Stimulated activated CD4-positive, alpha-beta T cell treated with anti-CD3 and anti-CD28 coated beads, TNF-alpha, amount 100 ng/mL, for 4 hours (primary cell): ENCODE measurements at regions not wholly inside any gene's neighbourhood (a gene's known extent, or its start where the extent isn't known, plus 50 kb on each side); places are given as distances from the start of the nearest gene placed in this dataset.
"Not testable (repeated sequence)": the region's sequence is repeated elsewhere in the genome, so short reads cannot be mapped to it uniquely, and the experiment has no call there.

Experiments
- DNase-seq, 3 experiments: peaks; one replicate each; pipeline ENCODE4 v3.0.0-alpha.2; 2020; ENCODE audit warnings: low read depth in 3 of 3

DNA sequence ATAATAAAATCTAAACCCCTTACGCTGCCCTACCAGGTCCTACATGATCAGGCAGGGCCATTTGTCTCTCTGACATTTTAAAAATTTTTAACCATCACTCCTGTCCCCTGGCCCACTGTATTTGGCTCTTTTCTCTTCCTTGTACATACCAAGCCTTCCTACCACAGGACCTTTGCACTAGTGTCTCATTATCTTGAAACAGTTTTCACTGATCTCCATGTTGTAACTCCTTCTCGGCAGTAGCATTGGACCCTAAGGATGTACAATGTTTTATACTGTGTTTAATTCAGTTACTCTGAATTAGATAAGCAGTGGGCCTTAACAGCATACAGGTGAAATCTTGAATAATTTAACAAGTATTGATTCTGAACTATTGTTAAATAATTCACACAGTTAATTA lies 330.7 kb downstream of the UTRN start:
- no peak for DNase-seq

GRCh38 chr6:144617191-144617590 lies 332.1 kb downstream of the UTRN start:
- DNase-seq = no peak

DNA sequence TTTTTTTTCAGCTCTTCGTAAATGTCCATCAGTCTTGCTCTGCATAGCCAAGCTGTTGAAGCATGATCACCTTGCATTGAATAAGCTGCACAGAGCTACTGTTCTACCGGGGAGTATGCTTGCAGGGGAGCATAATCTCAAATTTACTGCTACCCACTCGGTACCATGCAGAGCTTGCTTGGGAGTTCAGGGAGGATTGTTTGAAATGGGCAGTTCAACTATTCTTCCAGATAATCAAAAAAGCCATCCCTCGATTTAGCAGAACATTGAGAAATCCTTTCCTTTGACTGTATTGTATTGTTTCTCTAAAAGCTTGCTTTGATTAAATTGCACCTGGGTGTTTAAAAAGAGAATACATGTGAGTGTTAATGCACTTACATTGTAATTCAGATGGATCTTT lies 332.6 kb downstream of the UTRN start:
- no peak for DNase-seq

DNA sequence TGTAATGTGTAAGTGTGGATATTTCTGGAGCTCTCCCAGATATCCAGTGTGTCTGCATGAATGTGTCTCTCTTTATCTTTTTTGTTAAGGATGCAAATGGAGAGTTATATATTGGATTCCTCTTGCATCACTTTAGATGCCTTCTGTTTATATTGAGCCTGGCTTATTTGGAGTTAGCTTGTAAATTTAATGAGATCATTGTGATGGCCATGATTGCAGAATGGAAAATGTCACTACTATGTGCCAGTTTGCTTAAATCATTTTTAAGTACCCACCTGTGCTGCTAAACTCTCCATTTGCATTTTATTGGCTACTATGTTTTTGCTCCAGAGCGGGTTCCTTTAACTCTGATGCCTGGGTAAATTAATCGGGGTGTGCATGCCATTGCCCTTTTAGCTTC lies 334.8 kb downstream of the UTRN start:
- DNase-seq = no peak

- no peak for DNase-seq
Measured at GRCh38 chr6:144621332-144621731, 336.2 kb downstream of the UTRN start.

- no peak for DNase-seq
Measured at GRCh38 chr6:144624246-144624645, 339.1 kb downstream of the UTRN start.

DNA sequence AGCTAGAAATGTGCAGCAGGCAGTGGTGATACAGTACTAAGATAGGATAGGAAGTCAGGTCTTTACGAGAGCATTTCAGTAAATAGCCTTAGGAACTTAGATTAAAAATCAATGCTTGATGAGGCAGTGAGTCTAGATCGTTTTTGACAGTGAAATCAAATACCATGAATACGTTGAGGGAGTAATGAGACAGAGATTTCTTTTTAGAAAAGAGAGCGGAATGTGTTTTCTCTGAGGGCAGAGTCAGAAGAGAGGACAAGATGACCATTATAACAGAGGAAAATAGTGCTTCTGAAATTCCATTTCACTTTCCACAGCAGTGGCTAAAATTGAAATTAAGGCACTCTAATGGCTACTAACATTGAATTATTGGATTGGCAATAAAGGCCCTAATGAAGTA lies 339.6 kb downstream of the UTRN start:
- no peak for DNase-seq

DNA sequence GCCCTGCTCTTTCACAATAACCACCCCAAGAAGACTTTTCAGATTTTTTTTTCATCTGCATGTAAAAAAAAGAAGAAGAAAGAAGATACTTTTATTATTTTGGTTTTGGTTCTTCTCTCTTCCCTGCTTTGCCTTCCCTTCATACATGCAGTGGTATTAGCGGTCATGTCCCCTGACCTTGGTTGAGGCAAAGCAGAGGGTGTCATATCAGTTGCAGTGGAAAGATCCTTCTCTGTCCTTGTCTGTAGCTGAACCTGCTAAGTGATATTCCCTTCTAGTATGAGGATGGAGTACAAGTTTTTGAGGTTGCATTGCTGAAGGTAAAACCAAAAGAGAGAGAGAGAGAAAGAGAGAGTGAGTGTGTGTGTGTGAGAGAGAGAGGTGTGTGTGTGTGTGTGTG lies 345.7 kb downstream of the UTRN start:
- no peak for DNase-seq

DNA sequence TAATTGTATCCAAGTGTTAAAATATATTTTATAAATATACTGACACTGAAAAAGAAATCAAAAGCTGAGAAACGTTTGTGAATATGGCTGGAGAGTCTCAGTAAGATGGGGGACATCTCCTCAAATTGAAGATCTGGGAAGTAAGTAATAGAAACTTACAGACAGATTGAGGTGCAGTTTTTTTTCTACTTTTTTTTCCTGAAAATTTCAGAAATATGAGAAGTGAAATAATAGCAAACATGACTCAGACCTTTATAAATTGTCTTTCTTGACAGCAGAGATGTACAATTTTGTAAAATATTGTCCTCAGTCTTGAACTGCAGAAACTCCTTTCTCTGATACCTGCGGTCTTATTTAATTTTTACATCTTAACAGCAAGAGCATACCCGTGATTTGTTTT lies 347.1 kb downstream of the UTRN start:
- no peak for DNase-seq

- no peak for DNase-seq
Measured at GRCh38 chr6:144633886-144634285, 348.8 kb downstream of the UTRN start.

DNA sequence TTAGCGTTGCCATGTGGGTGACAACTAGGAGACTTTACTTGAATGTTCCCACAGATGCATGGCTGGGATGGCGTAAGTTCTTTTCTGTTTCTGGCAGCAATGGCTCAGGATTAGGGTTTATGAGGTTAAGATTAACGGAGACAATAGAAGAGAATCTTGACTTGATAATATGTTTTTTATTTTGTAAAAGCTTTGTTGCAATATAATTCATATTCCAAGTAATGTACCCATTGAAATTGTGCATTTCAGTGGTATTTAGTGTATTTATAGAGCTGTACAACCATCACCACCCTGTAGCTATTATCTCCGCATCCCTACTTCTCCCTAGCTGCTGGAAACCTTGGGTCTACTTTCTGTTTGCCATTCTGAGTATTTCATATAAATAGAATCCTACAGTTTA lies 349.2 kb downstream of the UTRN start:
- no peak for DNase-seq

GRCh38 chr6:144635051-144635450 lies 349.9 kb downstream of the UTRN start:
- no peak for DNase-seq

DNA sequence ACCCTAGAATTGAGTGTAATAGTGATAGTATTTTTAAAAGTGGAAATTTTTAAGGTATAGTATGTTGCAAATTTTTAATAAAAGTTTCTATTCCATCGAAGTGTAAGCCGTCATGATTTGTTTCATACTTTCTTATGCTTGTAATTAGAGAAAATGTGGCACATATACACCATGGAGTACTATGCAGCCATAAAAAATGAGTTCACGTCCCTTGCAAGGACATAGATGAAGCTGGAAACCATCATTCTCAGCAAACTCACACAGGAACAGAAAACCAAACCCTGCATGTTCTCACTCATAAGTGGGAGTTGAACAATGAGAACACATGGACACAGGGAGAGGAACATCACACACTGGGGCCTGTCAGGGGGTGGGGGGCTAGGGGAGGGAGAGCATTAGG lies 350.9 kb downstream of the UTRN start:
- not testable (repeated sequence) for DNase-seq

DNA sequence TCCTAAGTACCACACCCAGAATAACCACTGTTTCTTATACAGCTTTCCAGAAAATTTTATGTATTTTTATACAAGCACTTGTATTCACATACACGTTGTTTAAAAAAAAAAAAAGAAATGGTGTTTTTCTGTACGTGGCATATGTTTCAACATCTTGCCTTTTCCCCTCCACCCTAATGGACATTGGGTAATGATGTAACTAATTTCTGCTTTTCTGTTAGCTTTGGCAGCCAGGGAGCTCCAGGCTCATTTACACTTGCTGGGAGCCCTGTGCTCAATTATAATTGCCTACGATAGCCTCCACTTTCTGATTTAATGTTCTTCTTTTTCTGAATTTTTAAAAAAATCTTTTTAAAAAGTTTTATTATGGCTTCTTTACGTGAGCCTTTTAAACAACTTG lies 352.4 kb downstream of the UTRN start:
- DNase-seq = no peak

GRCh38 chr6:144639654-144640053 lies 354.5 kb downstream of the UTRN start:
- no peak for DNase-seq

DNA sequence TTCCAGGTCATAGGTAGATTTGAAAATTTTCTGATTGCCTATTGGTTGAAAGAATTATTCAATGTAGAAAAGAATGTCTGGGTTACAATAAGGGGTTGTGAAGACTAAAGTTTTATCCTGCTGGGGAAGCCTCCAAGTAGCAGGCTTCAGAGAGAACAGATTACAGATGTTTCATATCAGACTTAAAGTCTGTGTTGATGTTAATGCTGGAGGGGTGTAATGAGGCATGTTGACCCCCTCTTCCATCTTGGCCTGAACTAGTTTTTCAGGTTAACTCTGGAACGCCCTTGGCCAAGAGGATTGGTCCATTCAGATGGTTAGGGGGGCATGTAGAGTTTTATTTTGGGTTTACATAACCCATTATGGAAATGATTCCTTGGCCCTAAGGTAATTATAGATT lies 356.2 kb downstream of the UTRN start:
- no peak for DNase-seq

DNA sequence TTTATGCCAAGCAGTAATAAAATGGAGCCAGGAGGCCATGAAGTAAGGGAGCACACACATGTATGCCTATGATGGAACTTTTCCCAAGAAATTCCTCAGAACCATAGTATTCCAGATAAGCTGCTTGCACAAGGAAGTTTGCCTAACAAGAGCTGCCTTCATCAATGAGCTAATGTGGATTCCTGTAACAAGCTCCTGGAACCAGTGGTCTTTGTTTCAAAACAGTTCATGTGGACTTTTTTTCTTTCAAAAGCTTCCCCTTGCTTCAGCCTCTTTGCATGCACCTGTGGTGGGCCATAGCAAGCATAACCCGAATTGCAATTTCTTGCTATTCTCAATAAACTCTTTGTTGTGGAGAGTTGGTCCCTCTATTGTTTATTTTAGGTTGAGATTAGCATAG lies 359.6 kb downstream of the UTRN start:
- no peak for DNase-seq

- no peak for DNase-seq
Measured at GRCh38 chr6:144646093-144647056, 361.2 kb downstream of the UTRN start.

DNA sequence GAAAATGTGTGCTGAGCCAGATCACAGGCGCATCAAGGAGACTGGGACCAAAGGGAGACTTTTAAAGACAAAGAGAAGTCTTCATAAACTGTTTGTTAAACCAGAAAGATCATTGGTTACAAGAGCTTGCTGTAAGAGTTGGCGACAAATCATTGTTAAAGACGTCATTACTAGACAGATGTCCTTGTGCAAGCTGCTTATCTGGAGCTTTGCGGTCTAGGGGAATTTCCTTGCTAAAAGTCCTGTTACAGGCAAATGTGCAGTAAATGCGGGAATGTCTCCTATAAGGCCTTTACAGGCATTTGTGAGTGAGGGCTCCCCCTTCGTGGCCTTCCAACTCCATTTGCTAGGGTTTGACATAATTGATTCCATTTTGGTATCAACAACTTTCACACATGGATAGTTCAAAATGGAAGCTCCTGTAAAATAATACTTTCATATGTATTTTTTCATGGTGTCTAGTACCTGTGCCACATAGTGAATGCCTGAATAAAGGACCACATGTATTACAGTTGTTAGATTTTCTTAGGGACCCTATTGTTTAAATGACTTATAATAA lies 362.4 kb downstream of the UTRN start:
- DNase-seq = no peak

DNA sequence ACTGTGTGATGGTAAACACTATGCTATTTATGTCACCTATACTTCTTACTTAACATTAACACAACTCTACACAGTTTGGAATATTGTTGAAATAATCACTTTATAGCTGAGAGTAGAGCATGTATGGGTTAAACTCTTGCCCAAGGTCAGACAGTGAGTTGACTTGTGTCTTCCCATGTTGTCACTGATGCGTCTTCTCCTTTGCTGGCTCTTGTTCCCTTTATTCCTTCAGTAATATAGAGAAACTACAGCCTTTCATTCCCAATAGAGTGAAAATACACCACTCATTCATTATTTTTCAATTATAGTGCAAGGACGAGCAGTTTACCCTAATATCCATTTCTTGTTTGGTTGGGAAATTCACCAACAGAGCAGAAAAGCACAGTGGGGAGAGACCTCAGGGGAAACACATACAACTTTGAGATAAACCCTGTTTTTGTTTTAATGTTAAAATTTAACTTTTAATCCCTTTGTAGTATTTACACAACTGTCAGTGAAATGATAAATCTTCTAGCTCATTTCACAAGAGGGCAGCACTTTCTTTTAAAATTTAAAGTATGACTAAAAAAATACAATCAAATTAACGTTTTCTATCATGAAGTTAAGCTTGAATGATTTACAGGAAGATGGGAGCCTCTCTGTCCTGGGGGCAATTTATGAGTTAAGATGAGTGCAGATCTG lies 363.0 kb downstream of the UTRN start:
- DNase-seq = no peak

DNA sequence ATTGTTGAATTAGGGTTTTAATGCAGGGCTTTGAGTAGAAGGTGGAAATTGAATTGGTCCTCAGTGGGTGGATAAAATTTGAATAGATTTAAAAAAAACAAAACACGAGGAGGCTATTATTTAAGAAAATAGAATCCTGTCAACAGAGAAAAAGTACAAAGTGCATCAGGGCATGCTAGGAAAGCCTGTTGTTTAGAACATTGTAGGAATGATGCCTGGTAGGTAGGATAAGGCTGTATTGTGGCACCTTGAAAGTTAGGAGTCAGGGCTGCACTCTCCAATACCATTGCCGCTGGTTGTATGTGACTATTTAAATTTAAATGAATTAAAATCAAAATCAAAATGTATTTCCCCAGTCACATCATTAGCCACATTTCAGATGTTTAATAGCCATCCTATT lies 363.9 kb downstream of the UTRN start:
- no peak for DNase-seq

GRCh38 chr6:144651234-144651633 lies 366.1 kb downstream of the UTRN start:
- DNase-seq = no peak
